ENCODE measurements at regions not wholly inside any gene's neighbourhood (a gene's known extent, or its start where the extent isn't known, plus 50 kb on each side); places are given as distances from the start of the nearest gene placed in this dataset.

- no peak for TF ChIP-seq POLR2A (IDR thresholded peaks at IDR 0.05; ENCODE audit: extremely low read depth, insufficient read length)
- TF ChIP-seq, protein P1, sequence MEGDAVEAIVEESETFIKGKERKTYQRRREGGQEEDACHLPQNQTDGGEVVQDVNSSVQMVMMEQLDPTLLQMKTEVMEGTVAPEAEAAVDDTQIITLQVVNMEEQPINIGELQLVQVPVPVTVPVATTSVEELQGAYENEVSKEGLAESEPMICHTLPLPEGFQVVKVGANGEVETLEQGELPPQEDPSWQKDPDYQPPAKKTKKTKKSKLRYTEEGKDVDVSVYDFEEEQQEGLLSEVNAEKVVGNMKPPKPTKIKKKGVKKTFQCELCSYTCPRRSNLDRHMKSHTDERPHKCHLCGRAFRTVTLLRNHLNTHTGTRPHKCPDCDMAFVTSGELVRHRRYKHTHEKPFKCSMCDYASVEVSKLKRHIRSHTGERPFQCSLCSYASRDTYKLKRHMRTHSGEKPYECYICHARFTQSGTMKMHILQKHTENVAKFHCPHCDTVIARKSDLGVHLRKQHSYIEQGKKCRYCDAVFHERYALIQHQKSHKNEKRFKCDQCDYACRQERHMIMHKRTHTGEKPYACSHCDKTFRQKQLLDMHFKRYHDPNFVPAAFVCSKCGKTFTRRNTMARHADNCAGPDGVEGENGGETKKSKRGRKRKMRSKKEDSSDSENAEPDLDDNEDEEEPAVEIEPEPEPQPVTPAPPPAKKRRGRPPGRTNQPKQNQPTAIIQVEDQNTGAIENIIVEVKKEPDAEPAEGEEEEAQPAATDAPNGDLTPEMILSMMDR (IDR thresholded peaks at IDR 0.05; ENCODE audit: low read depth, low read length) = no peak
- TF ChIP-seq, protein P2, sequence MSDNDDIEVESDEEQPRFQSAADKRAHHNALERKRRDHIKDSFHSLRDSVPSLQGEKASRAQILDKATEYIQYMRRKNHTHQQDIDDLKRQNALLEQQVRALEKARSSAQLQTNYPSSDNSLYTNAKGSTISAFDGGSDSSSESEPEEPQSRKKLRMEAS (IDR thresholded peaks at IDR 0.05; ENCODE audit: low read depth, low read length) = no peak
These were observed 224.4 kb upstream of the PMEPA1 start for GRCh38 chr20:57934007-57934805.

Measured in NB4 (cell line).